ENCODE measurements at regions not wholly inside any gene's neighbourhood (a gene's known extent, or its start where the extent isn't known, plus 50 kb on each side); places are given as distances from the start of the nearest gene placed in this dataset.
A peak's percentile ranks its signal among the peaks of the same experiment; 100 is the strongest.

DNA sequence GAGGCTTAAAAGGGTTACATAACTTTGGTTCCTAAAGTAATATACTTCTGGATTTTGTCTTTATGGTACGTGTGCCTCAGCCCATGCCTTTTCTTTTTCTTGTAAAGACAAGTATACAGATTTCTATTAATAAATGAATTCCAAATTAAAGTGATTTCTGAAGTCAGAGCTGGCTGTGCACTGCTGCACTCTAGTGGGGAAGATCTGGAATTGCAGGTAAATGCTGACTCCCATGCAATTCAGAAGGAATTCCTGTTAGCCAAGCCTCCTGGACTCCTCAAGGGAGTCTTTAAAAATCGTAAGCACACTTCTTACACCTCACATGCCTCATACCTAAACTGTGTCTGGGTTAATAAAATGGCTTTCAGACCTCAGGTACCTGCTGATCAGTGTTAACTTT is 118.4 kb upstream of the SLC7A1 start:
- DNase-seq (ENCODE audit: low spot score) = no peak

- DNase-seq (ENCODE audit: low spot score) = no peak
These were observed 116.3 kb upstream of the SLC7A1 start for GRCh38 chr13:29711776-29712175.

- no peak for DNase-seq (ENCODE audit: low spot score)
These were observed 115.0 kb upstream of the SLC7A1 start for GRCh38 chr13:29710511-29710910.

- DNase-seq (ENCODE audit: low spot score) = no peak
These were observed 114.0 kb upstream of the SLC7A1 start for GRCh38 chr13:29709407-29710069.

DNA sequence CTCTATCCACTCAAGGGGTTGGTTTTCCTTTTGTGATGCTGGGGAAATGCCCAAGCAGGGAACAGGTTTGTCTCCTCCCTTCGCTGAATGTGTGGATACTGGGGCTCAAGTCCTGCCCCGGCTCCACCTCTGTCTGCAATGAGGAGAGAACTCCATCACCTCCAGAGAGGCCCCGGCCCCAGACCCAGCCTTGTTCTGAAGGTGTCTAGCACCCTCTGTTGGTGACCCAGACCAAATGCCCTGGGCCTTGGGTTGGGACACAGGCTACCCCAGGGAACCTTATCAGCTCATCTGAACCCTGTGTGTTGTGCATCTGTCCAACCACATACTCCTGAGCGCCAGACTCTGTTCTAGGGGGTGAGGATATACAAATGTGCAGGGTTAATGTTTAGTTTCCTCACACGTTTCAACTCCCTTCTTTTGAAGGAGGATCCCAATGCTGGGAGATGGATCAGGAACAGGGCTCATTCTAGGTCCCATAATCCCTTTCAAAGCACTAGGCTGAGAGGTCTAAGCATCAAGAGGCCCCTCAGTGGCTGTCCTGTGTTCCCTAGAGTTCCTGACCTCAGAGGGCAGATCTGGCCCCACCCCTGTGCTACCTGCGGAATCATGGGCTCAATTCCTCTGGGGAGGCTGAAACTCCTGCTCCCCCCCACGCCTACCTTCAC is 112.5 kb upstream of the SLC7A1 start:
- DNase-seq (ENCODE audit: low spot score) = peak; percentile 68

- no peak for DNase-seq (ENCODE audit: low spot score)
These were observed 111.4 kb upstream of the SLC7A1 start for GRCh38 chr13:29706923-29707322.

DNA sequence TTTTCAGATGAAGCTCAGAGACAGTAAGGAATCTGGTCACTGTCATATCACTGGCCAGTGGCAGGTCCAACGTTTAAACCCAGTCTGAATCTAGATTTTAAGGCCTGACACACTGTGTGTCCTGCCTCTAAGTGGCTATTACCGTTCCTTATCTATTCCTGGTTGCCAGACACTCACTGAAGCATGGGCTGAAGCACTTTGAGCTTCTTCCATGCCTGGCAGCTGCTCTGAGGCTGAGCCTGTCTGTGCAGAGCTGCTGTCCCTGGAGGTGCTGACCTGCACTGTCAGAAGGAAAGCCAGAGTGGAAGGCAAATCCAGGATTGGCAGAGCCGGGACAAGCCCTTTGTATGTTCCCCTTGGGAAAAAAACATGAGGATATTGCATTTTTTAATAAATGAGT is 109.2 kb upstream of the SLC7A1 start:
- DNase-seq (ENCODE audit: low spot score) = no peak

GRCh38 chr13:29703421-29703820 is 107.9 kb upstream of the SLC7A1 start:
- DNase-seq (ENCODE audit: low spot score) = no peak

GRCh38 chr13:29702912-29703351 is 107.4 kb upstream of the SLC7A1 start:
- DNase-seq (ENCODE audit: low spot score) = peak; percentile 81

GRCh38 chr13:29698106-29698505 is 102.6 kb upstream of the SLC7A1 start:
- no peak for DNase-seq (ENCODE audit: low spot score)

DNA sequence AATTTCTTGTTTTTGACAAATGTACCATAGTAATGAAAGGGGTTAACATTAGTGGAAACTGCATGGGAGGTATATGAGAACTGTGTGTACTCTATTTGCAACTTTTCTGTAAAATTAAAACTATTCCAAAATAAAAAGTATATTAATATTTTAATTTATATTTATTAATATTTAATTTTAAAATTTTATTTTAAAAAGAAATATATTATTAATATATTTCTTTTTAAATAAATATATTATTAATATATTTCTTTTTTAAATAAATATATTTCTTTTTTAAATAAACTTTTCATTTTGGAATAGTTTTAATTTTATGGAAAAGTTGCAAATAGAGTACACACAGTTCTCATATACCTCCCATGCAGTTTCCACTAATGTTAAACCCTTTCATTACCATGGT is 101.1 kb upstream of the SLC7A1 start:
- DNase-seq (ENCODE audit: low spot score) = no peak

- no peak for DNase-seq (ENCODE audit: low spot score)
These were observed 97.9 kb upstream of the SLC7A1 start for GRCh38 chr13:29693275-29693945.

GRCh38 chr13:29689548-29689947 is 94.1 kb upstream of the SLC7A1 start:
- no peak for DNase-seq (ENCODE audit: low spot score)

- DNase-seq (ENCODE audit: low spot score) = no peak
These were observed 92.7 kb upstream of the SLC7A1 start for GRCh38 chr13:29688193-29688592.

DNA sequence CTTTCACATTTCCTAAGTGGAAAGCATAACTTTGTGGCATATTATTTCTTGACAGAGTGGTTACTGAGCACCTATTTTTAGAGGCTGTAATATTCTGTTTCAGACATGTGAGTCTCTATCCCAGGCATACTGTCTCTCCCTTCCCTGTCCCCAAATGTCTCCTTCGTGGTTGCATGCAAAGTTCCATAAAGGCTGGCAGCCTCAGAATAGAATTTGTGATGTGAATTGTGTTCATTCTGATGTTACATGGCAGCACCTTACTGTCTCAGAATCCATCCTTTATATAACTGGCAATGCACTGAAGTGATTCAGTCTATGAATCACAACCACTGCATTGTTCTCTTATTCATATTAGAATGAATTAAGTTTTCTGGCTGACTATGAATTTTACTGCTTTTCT is 89.0 kb upstream of the SLC7A1 start:
- DNase-seq (ENCODE audit: low spot score) = no peak

DNA sequence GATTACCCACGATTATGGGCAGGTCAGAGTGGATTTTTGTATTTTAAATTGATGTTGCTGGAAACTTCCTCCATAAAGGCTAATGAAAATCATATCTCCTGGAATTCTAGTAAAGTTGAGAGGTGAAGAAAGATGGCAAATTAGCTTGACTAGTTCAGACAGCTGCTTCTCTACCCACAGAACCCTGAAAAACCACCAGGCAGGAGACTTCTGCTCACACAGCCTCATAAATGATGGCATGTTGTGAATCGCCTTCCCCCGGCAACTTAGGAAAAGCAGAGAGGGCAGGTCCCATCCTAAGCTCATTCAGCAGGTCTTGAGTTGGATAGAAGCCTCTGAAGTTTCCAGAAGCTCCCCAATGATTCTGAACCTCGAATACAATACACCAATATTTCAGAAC is 87.6 kb upstream of the SLC7A1 start:
- no peak for DNase-seq (ENCODE audit: low spot score)

DNA sequence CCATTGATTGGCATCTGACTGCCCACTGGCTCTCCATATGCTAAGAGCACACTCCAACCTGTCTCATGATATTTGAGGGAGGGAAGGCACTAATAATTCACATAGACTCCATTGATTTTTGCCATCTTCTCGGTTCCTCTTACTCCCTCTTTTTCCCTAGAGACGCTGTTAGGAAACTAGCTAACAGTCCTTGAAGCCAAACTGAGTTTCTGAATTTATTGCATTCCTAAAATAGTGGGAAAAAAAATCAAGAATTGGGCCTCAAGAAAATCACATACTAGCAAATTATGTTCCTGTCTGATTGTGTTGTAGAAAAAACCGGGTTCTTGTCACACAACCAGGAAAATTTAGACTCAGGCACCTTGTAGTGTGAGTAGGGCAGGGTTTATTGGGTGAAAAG is 86.4 kb upstream of the SLC7A1 start:
- DNase-seq (ENCODE audit: low spot score) = no peak

GRCh38 chr13:29679396-29680053 is 84.0 kb upstream of the SLC7A1 start:
- DNase-seq (ENCODE audit: low spot score) = no peak

- no peak for DNase-seq (ENCODE audit: low spot score)
These were observed 82.1 kb upstream of the SLC7A1 start for GRCh38 chr13:29677627-29678026.

DNA sequence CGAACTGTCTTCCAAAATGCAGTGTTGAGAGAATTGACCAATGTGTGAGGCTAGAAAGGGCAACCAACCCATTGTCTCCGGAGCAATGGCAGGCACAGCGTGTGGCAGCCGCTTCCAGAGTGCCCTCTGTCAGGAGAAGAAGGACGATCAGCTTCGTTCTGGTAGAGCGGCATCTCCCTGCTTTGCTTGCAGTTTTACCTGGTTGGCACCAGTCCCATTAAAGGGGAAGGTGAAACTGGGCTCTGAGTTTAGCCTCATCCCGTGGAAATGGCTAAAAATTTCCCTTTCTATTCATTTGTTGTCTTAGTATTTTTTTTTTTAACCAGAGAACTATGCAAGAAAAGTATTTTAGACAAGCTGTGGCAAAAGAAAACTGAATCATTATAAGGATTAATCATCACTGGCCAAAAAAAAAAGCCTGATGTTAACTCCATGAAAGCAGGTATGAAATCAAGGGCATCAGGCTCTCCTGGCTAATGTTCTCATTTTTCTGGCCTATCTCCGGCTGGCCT is 81.5 kb upstream of the SLC7A1 start:
- peak; percentile 8 for DNase-seq (ENCODE audit: low spot score)

GRCh38 chr13:29676535-29676934 is 81.0 kb upstream of the SLC7A1 start:
- peak; percentile 9 for DNase-seq (ENCODE audit: low spot score)

DNA sequence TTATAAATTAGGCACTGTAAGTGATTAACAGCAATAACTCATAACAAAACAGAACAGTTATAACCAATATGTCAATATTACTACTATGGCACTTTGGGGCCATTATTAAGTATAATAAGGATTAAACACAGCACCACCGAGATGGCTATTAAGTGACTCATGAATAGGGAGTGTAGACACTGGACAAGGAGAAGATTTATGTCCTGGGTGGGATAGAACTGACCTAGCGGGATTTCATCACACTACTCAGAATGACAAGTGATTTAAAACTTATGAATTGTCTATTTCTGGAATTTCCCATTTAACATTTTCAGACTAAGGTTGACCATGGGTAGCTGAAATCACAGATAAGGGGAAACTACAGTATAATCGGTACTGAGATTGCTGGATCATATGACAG is 79.0 kb upstream of the SLC7A1 start:
- peak; percentile 22 for DNase-seq (ENCODE audit: low spot score)

DNA sequence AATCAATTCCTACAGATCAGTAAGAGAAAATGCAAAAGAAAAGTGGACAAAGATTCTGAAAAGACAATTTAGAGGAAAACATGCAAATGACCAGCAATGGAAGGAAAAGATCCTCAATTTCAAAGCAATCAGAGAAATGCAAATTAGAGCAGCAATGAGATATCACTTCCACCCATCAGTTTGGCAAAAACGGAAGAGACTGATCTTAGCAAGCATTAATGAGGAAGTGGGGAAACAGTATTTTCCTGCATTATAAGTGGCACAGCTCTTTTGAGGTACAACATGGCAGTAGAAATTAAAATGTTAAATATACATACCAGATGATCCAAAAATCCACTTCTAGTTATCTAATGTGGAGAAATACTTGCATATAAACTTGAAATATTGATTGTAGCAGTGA is 69.1 kb upstream of the SLC7A1 start:
- DNase-seq (ENCODE audit: low spot score) = no peak

Measured in hepatic stellate cell (primary cell).